OCI-M1 (cell line): ENCODE measurements at regions not wholly inside any gene's neighbourhood (a gene's known extent, or its start where the extent isn't known, plus 50 kb on each side); places are given as distances from the start of the nearest gene placed in this dataset.

Experiments
- DNase-seq: peaks from one replicate; lab custom pipeline; 2025; lab: John Stamatoyannopoulos, UW

GRCh38 chr4:24419181-24420034 lies 164.9 kb downstream of the DHX15 start:
- peak; percentile 82 for DNase-seq

GRCh38 chr4:24417206-24417605 lies 167.1 kb downstream of the DHX15 start:
- DNase-seq, result no peak

DNA sequence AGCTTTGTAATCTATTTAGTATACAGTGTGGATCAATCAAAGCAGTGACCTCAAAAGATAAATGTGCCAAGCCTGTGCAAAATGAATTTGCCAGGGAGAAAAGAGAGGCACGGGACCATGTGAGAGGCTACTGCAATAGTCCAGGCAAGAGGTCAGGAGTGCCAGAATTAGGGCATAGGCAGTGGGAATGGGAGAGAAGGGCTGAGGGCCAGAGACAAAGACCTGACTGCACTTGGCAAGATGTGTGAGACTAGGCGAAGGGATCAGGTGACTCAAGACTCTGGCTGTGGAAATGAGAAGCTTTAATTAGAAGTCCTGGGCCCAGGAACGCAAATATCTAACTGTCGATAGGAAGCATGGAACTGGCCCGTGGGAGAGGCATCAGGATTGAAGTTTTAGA lies 168.1 kb downstream of the DHX15 start:
- DNase-seq, result no peak

DNA sequence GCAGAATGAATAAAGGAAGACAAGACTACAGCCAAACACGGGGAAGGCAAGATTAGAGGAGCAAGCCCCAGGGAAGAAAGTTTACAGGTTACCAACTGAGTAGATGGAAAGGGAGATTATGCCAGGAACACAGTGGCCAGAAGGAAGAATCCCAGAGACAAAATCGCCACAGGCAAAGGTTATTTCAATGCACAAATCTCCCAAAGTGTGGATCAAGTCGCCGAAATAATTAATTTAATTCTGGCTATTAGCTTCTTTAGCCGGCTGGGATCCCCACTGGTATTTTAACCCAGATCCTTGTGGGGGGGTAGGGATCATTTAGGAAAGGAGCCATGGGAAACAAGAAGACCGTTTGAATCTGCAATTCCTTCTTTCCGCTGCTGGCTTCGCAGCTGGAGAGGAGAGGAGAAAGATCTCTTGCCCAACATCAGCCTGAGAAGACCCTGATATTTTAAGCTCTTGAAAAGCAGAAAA lies 171.0 kb downstream of the DHX15 start:
- no peak for DNase-seq

- no peak for DNase-seq
Measured at GRCh38 chr4:24411806-24412205, 172.5 kb downstream of the DHX15 start.

DNA sequence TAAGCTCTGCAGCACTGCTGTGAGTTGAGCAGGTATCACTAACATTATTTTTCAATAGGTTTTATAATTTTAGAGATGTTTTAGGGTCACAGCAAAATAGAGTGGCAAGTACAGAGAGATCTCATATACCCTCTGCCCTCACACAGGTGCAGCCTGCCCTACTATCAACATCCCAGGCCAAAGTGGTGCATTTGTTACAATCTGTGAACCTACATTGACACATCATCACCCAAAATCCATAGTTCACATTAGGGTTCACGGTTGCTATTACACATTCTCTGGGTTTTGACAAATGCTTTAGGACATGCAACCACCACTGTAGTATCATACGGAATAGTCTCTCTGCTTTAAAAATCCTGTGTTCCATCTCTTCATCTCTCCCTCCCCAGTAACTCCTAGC lies 173.1 kb downstream of the DHX15 start:
- no peak for DNase-seq

DNA sequence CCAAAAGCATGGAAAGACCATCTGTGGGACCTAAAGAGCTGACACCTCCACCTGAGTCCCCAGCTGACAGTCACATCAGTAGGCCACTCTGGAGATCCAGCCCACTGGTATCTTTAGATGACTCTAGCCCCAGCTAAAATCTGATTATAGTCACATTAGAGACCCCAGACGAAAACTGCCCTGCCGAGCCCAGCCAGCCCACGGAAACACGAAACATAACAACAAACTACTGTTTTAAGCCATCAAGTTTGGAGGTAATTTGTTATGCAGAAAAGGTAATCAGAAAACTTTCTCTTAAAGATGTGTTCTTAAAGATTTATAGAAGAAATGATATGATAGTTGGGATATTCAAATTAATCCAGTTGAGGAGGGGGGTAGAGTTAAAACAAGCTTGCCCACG lies 175.7 kb downstream of the DHX15 start:
- DNase-seq, result no peak

DNA sequence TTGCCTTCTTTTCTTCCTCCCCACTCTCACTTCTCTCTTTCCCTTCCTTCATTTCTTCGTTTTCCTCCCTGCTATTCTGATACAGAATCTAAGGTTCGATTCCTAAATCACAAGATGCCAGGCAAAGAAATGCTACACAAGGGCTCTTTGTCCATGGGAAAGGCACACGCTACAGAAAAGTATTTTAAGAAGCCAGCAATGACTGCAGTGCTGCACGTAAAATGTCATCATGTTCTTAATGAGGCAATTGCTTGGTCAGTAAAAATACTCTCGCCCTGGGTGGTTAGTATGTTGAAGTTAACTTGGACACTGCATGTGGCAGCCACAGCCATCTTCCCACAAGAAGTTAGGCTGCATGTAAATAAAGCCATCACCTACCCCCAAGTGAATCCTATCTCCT lies 178.4 kb downstream of the DHX15 start:
- DNase-seq, result no peak

- no peak for DNase-seq
Measured at GRCh38 chr4:24405341-24405740, 179.0 kb downstream of the DHX15 start.

GRCh38 chr4:24404281-24404680 lies 180.1 kb downstream of the DHX15 start:
- no peak for DNase-seq

- DNase-seq, result no peak
Measured at GRCh38 chr4:24403265-24403664, 181.1 kb downstream of the DHX15 start.

DNA sequence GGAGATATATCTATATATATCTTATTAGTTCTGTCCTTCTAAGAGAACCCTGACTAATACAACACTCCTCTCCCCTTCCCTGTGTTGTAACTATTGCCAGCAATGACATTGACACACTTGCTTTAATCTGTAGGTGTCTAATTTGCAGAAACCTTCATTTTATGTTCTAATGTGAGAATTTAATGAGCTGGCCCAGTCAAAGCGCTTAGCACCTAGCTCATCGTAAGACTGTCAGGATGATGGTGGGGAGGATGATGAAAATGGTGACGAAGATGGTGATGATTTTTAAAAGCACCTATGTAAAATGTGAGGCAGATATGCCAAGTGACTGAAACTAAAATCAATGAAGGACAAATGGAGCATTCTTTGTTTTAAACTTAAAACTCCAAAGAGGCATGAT lies 183.8 kb downstream of the DHX15 start:
- DNase-seq, result no peak

DNA sequence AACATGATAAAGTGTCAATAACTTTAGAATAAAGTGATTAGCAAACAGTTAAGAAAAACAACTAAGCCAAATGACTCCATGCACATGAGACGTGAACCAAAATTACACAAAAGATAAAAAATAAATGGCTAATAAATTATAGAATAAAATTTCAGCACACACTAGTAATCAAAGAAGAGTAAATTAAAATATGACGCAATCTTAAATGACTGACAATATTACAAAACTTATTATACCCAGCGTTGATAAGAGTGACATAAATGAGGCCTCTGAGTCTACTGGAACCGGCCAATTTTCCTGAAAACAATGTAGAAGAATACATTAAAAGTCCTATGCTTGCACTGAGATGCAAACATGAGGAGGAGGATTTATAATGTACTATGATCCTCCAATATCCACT lies 187.4 kb downstream of the DHX15 start:
- DNase-seq, result no peak

GRCh38 chr4:24395937-24396336 lies 188.4 kb downstream of the DHX15 start:
- no peak for DNase-seq

- no peak for DNase-seq
Measured at GRCh38 chr4:24394041-24394440, 190.3 kb downstream of the DHX15 start.

GRCh38 chr4:24392613-24393012 lies 191.7 kb downstream of the DHX15 start:
- no peak for DNase-seq

- DNase-seq, result no peak
Measured at GRCh38 chr4:24382381-24382780, 202.0 kb downstream of the DHX15 start.

DNA sequence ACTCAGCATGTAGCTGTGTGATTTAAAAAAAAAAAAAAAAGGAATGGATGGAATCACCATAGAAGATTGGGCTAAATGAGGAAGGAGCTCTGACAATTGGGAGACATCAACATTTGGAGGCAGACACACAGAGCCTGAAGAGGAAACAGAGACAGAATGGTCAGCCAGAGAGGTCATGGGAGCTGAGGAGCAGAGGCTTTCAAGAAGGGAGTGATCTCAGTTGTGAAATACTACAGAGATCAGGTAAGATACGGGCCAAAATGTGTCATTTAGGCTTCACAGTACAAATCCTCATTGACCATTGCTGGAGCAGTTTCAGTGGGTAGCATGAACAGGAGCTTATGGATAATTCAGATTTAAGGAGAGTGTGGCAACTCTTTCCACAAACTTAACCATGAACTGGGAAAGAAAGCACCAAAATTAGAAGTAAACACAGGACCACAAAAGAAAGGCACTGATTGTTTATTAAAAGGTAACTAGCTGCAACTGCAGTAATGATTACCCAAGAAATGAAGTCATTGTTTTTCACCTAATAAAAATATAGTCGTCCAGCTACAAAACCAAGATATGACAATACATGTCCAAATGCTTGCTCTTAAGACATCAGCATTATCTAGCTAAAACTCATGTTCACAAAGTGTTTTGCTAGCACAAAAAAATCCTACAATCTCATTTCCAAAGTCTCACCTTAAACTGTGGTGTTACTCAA lies 203.2 kb downstream of the DHX15 start:
- no peak for DNase-seq

- no peak for DNase-seq
Measured at GRCh38 chr4:24373704-24374103, 210.7 kb downstream of the DHX15 start.

- no peak for DNase-seq
Measured at GRCh38 chr4:24372881-24373280, 211.5 kb downstream of the DHX15 start.

DNA sequence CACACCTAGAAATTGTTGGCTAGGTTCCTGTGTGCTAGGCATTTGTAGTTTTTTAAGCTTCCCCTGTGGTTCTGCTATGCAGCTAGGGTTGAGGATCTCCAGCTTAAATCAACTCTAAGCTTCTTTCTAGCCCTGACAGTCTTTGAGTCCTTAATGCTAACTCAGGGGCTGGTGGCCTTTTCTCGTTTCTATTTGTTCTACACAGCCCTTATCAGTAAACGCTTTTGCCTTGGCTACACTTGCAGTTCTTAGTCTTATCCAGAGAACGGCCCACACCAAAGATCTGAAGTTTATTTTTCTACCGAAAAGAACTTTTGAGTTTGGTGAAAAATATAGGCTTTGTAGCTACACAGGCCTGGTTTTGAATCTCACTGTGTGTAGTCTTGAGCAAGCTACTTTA lies 212.0 kb downstream of the DHX15 start:
- no peak for DNase-seq

GRCh38 chr4:24370421-24370820 lies 213.9 kb downstream of the DHX15 start:
- DNase-seq, result no peak

DNA sequence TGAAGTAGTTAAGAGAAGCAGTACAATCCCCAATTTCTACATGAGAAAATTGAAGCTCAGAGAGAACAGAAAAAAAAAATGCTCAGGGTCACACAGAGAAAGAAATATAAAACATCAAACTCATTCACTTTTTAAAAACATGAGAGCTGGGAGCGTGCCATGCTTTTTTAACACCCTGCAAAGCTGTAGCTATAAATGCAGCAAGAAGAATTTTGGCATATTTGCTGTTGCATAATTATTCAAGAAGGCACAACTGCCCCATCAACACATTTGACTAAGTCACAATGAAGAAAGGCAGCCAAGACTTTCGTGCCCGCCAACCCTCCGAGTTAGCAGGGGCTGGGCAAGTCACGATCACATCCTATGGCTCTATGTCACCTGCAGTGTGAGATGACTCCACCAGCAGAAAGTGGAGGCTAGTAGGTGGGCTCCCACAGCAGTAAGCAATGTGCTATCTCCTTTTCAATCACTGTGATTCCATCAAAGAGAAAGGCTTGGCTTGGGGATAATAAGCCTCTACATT lies 214.8 kb downstream of the DHX15 start:
- DNase-seq, result no peak
